WTC11 (cell line): ENCODE measurements at regions not wholly inside any gene's neighbourhood (a gene's known extent, or its start where the extent isn't known, plus 50 kb on each side); places are given as distances from the start of the nearest gene placed in this dataset.

Experiments
- ATAC-seq: fragments of 200-7000 bp; cut with Tn5 transposase; 2 replicates; pipeline ENCODE4 v1.10.0; 2021; ENCODE audit warnings: mild to moderate bottlenecking, moderate library complexity
- CTCF ChIA-PET: fragments of 300-600 bp; sonication (Branson Sonifier 250); formaldehyde crosslinking; loops from one replicate; lab custom pipeline; 2021; ENCODE audit warnings: antibody characterized with exemption; lab: Charles Lee
- POLR2A ChIA-PET: fragments of 350-600 bp; sonication (Branson Sonifier 250); formaldehyde crosslinking; loops from one replicate; lab custom pipeline; 2021; ENCODE audit warnings: antibody characterized with exemption; lab: Charles Lee
- DNase-seq: peaks from one replicate; pipeline ENCODE4 v3.0.0; 2021; ENCODE audit warnings: low spot score
- H3K27ac Mint-ChIP-seq: 2 replicates; pipeline ENCODE4 v1.8.0; 2021; ENCODE audit warnings: mixed read lengths
- H3K27me3 Mint-ChIP-seq: 2 replicates; pipeline ENCODE4 v1.8.0; 2021; ENCODE audit warnings: low read depth, mild to moderate bottlenecking, moderate library complexity, mixed read lengths
- H3K36me3 Mint-ChIP-seq: 2 replicates; pipeline ENCODE4 v1.8.0; 2021; ENCODE audit warnings: mixed read lengths
- H3K4me1 Mint-ChIP-seq: 2 replicates; pipeline ENCODE4 v1.8.0; 2022; ENCODE audit warnings: mixed read lengths
- H3K4me3 Mint-ChIP-seq: 2 replicates; pipeline ENCODE4 v1.8.0; 2021; ENCODE audit warnings: mild to moderate bottlenecking, moderate library complexity, mixed read lengths
- H3K9me3 Mint-ChIP-seq: 2 replicates; pipeline ENCODE4 v1.8.0; 2021; ENCODE audit warnings: mixed read lengths
- AFF4 ChIP-seq: sonication (generic); formaldehyde crosslinking; IDR thresholded peaks from 2 replicates; pipeline ENCODE4 v1.8.1; 2023; ENCODE audit warnings: mild to moderate bottlenecking, missing genetic modification reagents, borderline replicate concordance
- FOXP4 ChIP-seq: sonication (generic); formaldehyde crosslinking; IDR thresholded peaks from 2 replicates; pipeline ENCODE4 v1.8.0; 2022; ENCODE audit warnings: mild to moderate bottlenecking, missing genetic modification reagents
- HMGA2 ChIP-seq: fragments of 250-450 bp; sonication (Bioruptor Pico); IDR thresholded peaks from 2 replicates; pipeline ENCODE4 v1.4.0; 2021; ENCODE audit warnings: mild to moderate bottlenecking, moderate library complexity
- OVOL2 ChIP-seq: fragments of 250-450 bp; sonication (Bioruptor Pico); IDR thresholded peaks from 2 replicates; pipeline ENCODE4 v1.9.0; 2021; ENCODE audit warnings: mild to moderate bottlenecking, borderline replicate concordance
- RORB ChIP-seq: fragments of 250-450 bp; sonication (Bioruptor Pico); IDR thresholded peaks from 2 replicates; pipeline ENCODE4 v1.9.0; 2021; ENCODE audit warnings: mild to moderate bottlenecking
- USF1 ChIP-seq: sonication (generic); formaldehyde crosslinking; IDR thresholded peaks from 2 replicates; pipeline ENCODE4 v1.8.0; 2022; ENCODE audit warnings: mild to moderate bottlenecking, missing genetic modification reagents
- USF2 ChIP-seq: sonication (generic); formaldehyde crosslinking; IDR thresholded peaks from 2 replicates; pipeline ENCODE4 v1.8.1; 2023; ENCODE audit warnings: mild to moderate bottlenecking, missing genetic modification reagents, moderate library complexity
- ZNF512 ChIP-seq: sonication (generic); formaldehyde crosslinking; IDR thresholded peaks from 2 replicates; pipeline ENCODE4 v1.8.1; 2022; ENCODE audit warnings: missing genetic modification reagents, borderline replicate concordance
- ZNF671 ChIP-seq: fragments of 250-450 bp; sonication (Bioruptor Pico); IDR thresholded peaks from 2 replicates; pipeline ENCODE4 v1.8.0; 2021; ENCODE audit warnings: mild to moderate bottlenecking
- TF ChIP-seq, protein P1 (sequence below): sonication (generic); formaldehyde crosslinking; conservative IDR thresholded peaks from 2 replicates; pipeline ENCODE4 v1.8.1; 2023; ENCODE audit warnings: mild to moderate bottlenecking, low read depth, missing genetic modification reagents, moderate library complexity
- TF ChIP-seq, protein P2 (sequence below): sonication (generic); formaldehyde crosslinking; IDR thresholded peaks from 2 replicates; pipeline ENCODE4 v1.8.1; 2023; ENCODE audit warnings: mild to moderate bottlenecking, missing genetic modification reagents

DNA sequence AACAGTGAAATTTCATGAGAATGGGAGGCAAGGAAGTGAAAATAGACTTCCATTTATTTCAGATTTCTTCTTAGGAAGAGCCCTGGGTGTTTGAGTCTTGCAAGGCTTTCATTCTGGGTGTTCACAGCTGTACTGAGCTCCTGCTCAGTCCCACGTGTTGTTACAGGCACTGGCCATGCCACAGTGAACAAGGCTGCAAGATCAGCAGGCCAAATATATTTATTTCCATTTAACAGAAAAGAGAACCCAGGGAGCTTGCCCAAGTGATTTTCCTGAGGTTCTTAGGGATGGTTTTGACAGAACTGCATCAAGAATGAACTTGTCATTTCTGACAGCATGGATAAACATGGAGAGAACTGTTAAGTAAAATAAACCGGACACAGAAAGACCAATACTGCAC is 54.5 kb upstream of the CD36 start (continued):
- no peak for TF ChIP-seq AFF4 (CRISPR knock-in tag)
- no peak for TF ChIP-seq HMGA2
- TF ChIP-seq ZNF671: no peak

DNA sequence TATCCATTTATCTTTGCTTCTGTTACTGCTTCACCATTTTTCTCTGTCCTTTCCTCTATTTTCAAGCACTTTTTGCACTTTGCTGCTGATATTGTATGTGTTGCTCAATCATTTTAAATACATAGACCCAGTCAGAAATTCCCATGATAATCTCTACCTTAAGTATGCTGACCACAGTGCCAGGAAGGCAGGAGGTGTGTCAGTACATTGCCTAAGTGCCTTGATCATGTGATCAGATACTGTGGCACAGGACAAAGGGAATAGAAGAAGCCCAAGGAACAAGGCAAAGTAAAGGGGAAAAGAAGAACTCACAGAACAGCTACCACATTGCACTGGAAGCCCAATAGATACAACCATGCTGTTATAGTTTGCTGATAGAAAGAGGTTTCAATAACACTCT is 53.7 kb upstream of the CD36 start:
- Mint-ChIP-seq H3K4me1 (peaks cover 3% of the 10 kb centered on the region; the same call in 1 of the 2 replicates), H3K4me3 (no peak overlapping the region), H3K27me3 (no peaks in the 10 kb centered on the region), H3K36me3 (no peaks in the 10 kb centered on the region), H3K27ac (no peak overlapping the region), H3K9me3 (peaks cover 4% of the 10 kb centered on the region; the same call in 1 of the 2 replicates)
- TF ChIP-seq RORB (CRISPR knock-in tag): no peak
- TF ChIP-seq, protein P1, sequence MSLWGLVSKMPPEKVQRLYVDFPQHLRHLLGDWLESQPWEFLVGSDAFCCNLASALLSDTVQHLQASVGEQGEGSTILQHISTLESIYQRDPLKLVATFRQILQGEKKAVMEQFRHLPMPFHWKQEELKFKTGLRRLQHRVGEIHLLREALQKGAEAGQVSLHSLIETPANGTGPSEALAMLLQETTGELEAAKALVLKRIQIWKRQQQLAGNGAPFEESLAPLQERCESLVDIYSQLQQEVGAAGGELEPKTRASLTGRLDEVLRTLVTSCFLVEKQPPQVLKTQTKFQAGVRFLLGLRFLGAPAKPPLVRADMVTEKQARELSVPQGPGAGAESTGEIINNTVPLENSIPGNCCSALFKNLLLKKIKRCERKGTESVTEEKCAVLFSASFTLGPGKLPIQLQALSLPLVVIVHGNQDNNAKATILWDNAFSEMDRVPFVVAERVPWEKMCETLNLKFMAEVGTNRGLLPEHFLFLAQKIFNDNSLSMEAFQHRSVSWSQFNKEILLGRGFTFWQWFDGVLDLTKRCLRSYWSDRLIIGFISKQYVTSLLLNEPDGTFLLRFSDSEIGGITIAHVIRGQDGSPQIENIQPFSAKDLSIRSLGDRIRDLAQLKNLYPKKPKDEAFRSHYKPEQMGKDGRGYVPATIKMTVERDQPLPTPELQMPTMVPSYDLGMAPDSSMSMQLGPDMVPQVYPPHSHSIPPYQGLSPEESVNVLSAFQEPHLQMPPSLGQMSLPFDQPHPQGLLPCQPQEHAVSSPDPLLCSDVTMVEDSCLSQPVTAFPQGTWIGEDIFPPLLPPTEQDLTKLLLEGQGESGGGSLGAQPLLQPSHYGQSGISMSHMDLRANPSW (CRISPR knock-in tag): no peak
- TF ChIP-seq AFF4 (CRISPR knock-in tag): no peak
- peak; percentile 45; the same call in 1 of the 2 replicates for TF ChIP-seq USF1
- no peak for TF ChIP-seq OVOL2 (CRISPR knock-in tag)
- peak; percentile 70 for TF ChIP-seq USF2 (CRISPR knock-in tag)
- no peak for TF ChIP-seq ZNF512 (CRISPR knock-in tag)
- TF ChIP-seq, protein P2, sequence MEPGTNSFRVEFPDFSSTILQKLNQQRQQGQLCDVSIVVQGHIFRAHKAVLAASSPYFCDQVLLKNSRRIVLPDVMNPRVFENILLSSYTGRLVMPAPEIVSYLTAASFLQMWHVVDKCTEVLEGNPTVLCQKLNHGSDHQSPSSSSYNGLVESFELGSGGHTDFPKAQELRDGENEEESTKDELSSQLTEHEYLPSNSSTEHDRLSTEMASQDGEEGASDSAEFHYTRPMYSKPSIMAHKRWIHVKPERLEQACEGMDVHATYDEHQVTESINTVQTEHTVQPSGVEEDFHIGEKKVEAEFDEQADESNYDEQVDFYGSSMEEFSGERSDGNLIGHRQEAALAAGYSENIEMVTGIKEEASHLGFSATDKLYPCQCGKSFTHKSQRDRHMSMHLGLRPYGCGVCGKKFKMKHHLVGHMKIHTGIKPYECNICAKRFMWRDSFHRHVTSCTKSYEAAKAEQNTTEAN: no peak
- TF ChIP-seq FOXP4 (CRISPR knock-in tag): no peak
- POLR2A ChIA-PET: no interaction called here
- DNase-seq (no peak), ATAC-seq (peak; percentile 82)
- CTCF ChIA-PET: no interaction called here
